HG03159 (cell line): ENCODE measurements at regions not wholly inside any gene's neighbourhood (a gene's known extent, or its start where the extent isn't known, plus 50 kb on each side); places are given as distances from the start of the nearest gene placed in this dataset.

ENCODE experiments used
- ATAC-seq: cut with Tn5 transposase; IDR thresholded peaks from one replicate; pipeline ENCODE4 v1.9.1; 2021; ENCODE audit warnings: mild to moderate bottlenecking, moderate library complexity; ENCODE audit not compliant: unreplicated experiment

GRCh38 chr4:157803845-157804521, 368.8 kb downstream of the GASK1B start:
- ATAC-seq: no peak

- no peak for ATAC-seq
These were observed 369.4 kb downstream of the GASK1B start for GRCh38 chr4:157803421-157803820.

GRCh38 chr4:157795495-157795894, 377.3 kb downstream of the GASK1B start:
- no peak for ATAC-seq

GRCh38 chr4:157792716-157793115, 380.1 kb downstream of the GASK1B start:
- no peak for ATAC-seq

- no peak for ATAC-seq
These were observed 381.6 kb downstream of the GASK1B start for GRCh38 chr4:157791236-157791635.

- no peak for ATAC-seq
These were observed 385.2 kb downstream of the GASK1B start for GRCh38 chr4:157787618-157788017.

GRCh38 chr4:157781361-157781760, 391.5 kb downstream of the GASK1B start:
- ATAC-seq: no peak

- no peak for ATAC-seq
These were observed 393.7 kb downstream of the GASK1B start for GRCh38 chr4:157779081-157779480.

- no peak for ATAC-seq
These were observed 395.8 kb downstream of the GASK1B start for GRCh38 chr4:157776930-157777528.

GRCh38 chr4:157775971-157776370, 396.9 kb downstream of the GASK1B start:
- no peak for ATAC-seq

- no peak for ATAC-seq
These were observed 399.9 kb downstream of the GASK1B start for GRCh38 chr4:157772907-157773306.

- no peak for ATAC-seq
These were observed 404.4 kb downstream of the GASK1B start for GRCh38 chr4:157768419-157768818.

GRCh38 chr4:157763490-157763889, 409.3 kb downstream of the GASK1B start:
- no peak for ATAC-seq

- ATAC-seq: no peak
These were observed 418.4 kb downstream of the GASK1B start for GRCh38 chr4:157754410-157754809.

GRCh38 chr4:157751631-157752030, 421.2 kb downstream of the GASK1B start:
- ATAC-seq: no peak

GRCh38 chr4:157741642-157742041, 431.2 kb downstream of the GASK1B start:
- ATAC-seq: no peak

GRCh38 chr4:157739242-157739641, 433.6 kb downstream of the GASK1B start:
- no peak for ATAC-seq

GRCh38 chr4:157728215-157728614, 444.6 kb downstream of the GASK1B start:
- no peak for ATAC-seq

- ATAC-seq: no peak
These were observed 445.7 kb downstream of the GASK1B start for GRCh38 chr4:157727163-157727562.

- no peak for ATAC-seq
These were observed 450.7 kb downstream of the GASK1B start for GRCh38 chr4:157722146-157722545.

- no peak for ATAC-seq
These were observed 459.5 kb downstream of the GASK1B start for GRCh38 chr4:157713342-157713741.

GRCh38 chr4:157706155-157706554, 466.7 kb downstream of the GASK1B start:
- ATAC-seq: no peak

- no peak for ATAC-seq
These were observed 470.0 kb downstream of the GASK1B start for GRCh38 chr4:157702831-157703230.
